Spleen (tissue), 11 donors: ENCODE measurements at regions not wholly inside any gene's neighbourhood (a gene's known extent, or its start where the extent isn't known, plus 50 kb on each side); places are given as distances from the start of the nearest gene placed in this dataset.

ENCODE experiments used
- DNase-seq: peaks from one replicate; pipeline ENCODE4 v3.0.0-alpha.2; 2020
- H3K27ac ChIP-seq, 8 donors: fragments of 200-600 bp; sonication (generic) in 7 of 8; 1 replicate in 4 of 8; 2 replicates in 4 of 8; pipeline versions ENCODE4 v1.5.0 to v1.8.0; 2016 to 2021; ENCODE audit warnings: inconsistent platforms in 4 of 8, mild to moderate bottlenecking in 4 of 8, moderate library complexity in 1 of 8
- H3K27me3 ChIP-seq, 7 donors: fragments of 200-600 bp; sonication (generic) in 6 of 7; replicated peaks in 1 of 7; 1 replicate in 4 of 7; 2 replicates in 3 of 7; pipeline versions ENCODE4 v1.5.0 to v1.8.0; 2016 to 2021; ENCODE audit warnings: inconsistent platforms in 3 of 7, mild to moderate bottlenecking in 1 of 7
- H3K36me3 ChIP-seq, 6 donors: fragments of 200-600 bp; sonication (generic) in 5 of 6; 1 replicate in 4 of 6; 2 replicates in 2 of 6; pipeline versions ENCODE4 v1.5.0 to v1.8.0; 2016 to 2021; ENCODE audit warnings: inconsistent platforms in 2 of 6
- H3K4me1 ChIP-seq, 6 donors: fragments of 200-600 bp; sonication (generic) in 5 of 6; 1 replicate in 3 of 6; 2 replicates in 3 of 6; pipeline versions ENCODE4 v1.5.0 to v1.8.0; 2016 to 2021; ENCODE audit warnings: inconsistent platforms in 3 of 6
- H3K4me3 ChIP-seq, 8 donors: fragments of 200-600 bp; sonication (generic) in 7 of 8; 1 replicate in 4 of 8; 2 replicates in 4 of 8; pipeline versions ENCODE4 v1.5.0 to v1.8.0; 2016 to 2021; ENCODE audit warnings: inconsistent platforms in 4 of 8, mild to moderate bottlenecking in 4 of 8, moderate library complexity in 2 of 8
- H3K9me3 ChIP-seq, 8 donors: fragments of 200-600 bp; sonication (generic) in 7 of 8; 1 replicate in 4 of 8; 2 replicates in 4 of 8; pipeline versions ENCODE4 v1.5.0 to v1.8.0; 2016 to 2021; ENCODE audit warnings: inconsistent platforms in 4 of 8
- POLR2A ChIP-seq, 3 donors: fragments of 450-650 bp; IDR thresholded peaks; one replicate each; pipeline ENCODE4 v1.5.1; 2017; ENCODE audit warnings: antibody characterized with exemption in 3 of 3, mild to moderate bottlenecking in 1 of 3
- POLR2AphosphoS5 ChIP-seq, 3 donors: sonication (generic); formaldehyde crosslinking; IDR thresholded peaks; one replicate each; pipeline ENCODE4 v1.5.1; 2017; ENCODE audit warnings: antibody characterized with exemption in 3 of 3
- WGBS, 5 donors: extraction: QIAGEN DNeasy Blood & Tissue Kit in 3 of 5; methylation state at CpG; one replicate each; pipeline versions ENCODE4 v1.1.5 to v1.1.7; 2013 to 2018; 5-methylcytosine and 5-hydroxymethylcytosine counted together
- intact Hi-C: fragments of 100-400 bp; cut with DNase I; formaldehyde crosslinking; loops from one replicate; pipeline ENCODE4 v1.15.0; 2023; ENCODE audit warnings: low total_unique reads
- TF ChIP-seq, protein P1 (sequence below), 11 experiments: fragments of 200-600 bp in 7 of 11; fragments of 450-650 bp in 4 of 11; sonication (generic) in 4 of 11; IDR thresholded peaks in 8 of 11; conservative IDR thresholded peaks in 3 of 11; 1 replicate in 7 of 11; 2 replicates in 4 of 11; pipeline versions ENCODE4 v1.4.0 to v1.8.0; 2016 to 2021; ENCODE audit warnings: antibody characterized with exemption in 11 of 11, inconsistent platforms in 4 of 11, mild to moderate bottlenecking in 1 of 11
- donor health status: healthy with polysubstance abuse.
- donor health status: DM: no; HTN: no; CAD: no; lungs with moderate emphysema.
- donor health status: DM: no; HTN: no; CAD: no.
- donor health status: Bipolar disorder and iron deficiency.
- donor health status: healthy.
- donor health status: DM: no; HTN: no; CAD: no.
- donor health status: DM: yes; HTN: yes; CAD: no.

DNA sequence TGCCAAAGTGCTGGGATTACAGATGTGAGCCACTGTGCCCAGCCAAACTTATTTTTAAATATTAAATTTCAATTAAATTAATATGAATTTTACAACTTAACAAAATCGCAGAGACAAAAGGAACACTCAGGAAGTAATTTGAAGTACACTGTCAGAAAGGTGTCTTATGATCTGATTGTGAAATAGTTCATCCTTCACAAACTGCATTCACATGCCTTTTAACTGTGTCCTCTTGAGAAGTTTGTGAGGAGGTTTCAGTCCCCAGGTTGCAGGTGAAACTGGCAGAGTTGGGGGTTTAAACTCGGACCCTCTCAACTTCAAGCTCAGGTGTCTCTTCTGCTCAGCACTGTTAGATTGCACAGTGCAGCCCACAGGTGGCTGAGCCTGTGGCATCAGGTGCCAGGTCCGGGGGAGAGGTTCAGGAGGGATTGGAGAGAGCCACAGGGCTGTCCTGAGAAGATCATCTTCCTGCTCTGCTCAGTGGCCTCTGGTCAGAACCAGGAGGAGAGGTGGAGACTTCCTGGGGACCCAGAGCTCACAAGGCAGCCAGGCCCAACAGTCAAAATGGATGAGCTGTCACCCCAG, 152.3 kb upstream of the RAB4A start:
- peaks cover 0 to 13% (median 2%) of the 10 kb centered on the region in 6 donors for H3K4me1 ChIP-seq
- intact Hi-C loops, result no loop called here
- no peak overlapping the region for H3K4me3 ChIP-seq
- H3K27me3 ChIP-seq, result peaks cover 0 to 5% (median 0%) of the 10 kb centered on the region in 7 donors
- DNase-seq, result no peak
- H3K36me3 ChIP-seq, result no peaks in the 10 kb centered on the region
- H3K27ac ChIP-seq, result no peak overlapping the region
- H3K9me3 ChIP-seq, result peaks cover 0 to 6% (median 0%) of the 10 kb centered on the region in 8 donors
- TF ChIP-seq, protein P1, sequence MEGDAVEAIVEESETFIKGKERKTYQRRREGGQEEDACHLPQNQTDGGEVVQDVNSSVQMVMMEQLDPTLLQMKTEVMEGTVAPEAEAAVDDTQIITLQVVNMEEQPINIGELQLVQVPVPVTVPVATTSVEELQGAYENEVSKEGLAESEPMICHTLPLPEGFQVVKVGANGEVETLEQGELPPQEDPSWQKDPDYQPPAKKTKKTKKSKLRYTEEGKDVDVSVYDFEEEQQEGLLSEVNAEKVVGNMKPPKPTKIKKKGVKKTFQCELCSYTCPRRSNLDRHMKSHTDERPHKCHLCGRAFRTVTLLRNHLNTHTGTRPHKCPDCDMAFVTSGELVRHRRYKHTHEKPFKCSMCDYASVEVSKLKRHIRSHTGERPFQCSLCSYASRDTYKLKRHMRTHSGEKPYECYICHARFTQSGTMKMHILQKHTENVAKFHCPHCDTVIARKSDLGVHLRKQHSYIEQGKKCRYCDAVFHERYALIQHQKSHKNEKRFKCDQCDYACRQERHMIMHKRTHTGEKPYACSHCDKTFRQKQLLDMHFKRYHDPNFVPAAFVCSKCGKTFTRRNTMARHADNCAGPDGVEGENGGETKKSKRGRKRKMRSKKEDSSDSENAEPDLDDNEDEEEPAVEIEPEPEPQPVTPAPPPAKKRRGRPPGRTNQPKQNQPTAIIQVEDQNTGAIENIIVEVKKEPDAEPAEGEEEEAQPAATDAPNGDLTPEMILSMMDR (IDR thresholded peaks at IDR 0.05 in 8 of 11, conservative IDR thresholded peaks at IDR 0.05 in 3 of 11), result no peak
- no peak for TF ChIP-seq POLR2A (IDR thresholded peaks at IDR 0.05)
- WGBS, 5 donors, result 78 to 93% (median 82%) methylated on average over 3 of the region's 3 CpGs

- WGBS, 5 donors, result 79 to 96% (median 90%) methylated on average over 6 of the region's 6 CpGs
- H3K4me1 ChIP-seq, result peaks cover 0 to 15% (median 2%) of the 10 kb centered on the region in 6 donors
- H3K36me3 ChIP-seq, result no peaks in the 10 kb centered on the region
- no peak for DNase-seq
- peaks cover 0 to 6% (median 0%) of the 10 kb centered on the region in 8 donors for H3K9me3 ChIP-seq
- intact Hi-C loops, result no loop called here
- no peak overlapping the region for H3K4me3 ChIP-seq
- H3K27ac ChIP-seq, result no peak overlapping the region
- no peak for TF ChIP-seq POLR2A (IDR thresholded peaks at IDR 0.05)
- TF ChIP-seq POLR2AphosphoS5 (IDR thresholded peaks at IDR 0.05), result no peak
- TF ChIP-seq, protein P1 (IDR thresholded peaks at IDR 0.05 in 8 of 11, conservative IDR thresholded peaks at IDR 0.05 in 3 of 11), result no peak
- peaks cover 0 to 5% (median 0%) of the 10 kb centered on the region in 7 donors for H3K27me3 ChIP-seq
These were observed 151.8 kb upstream of the RAB4A start for GRCh38 chr1:229119161-229119560.

GRCh38 chr1:229119876-229120275, 151.0 kb upstream of the RAB4A start:
- DNase-seq, result no peak
- intact Hi-C loops, result no loop called here
- Histone ChIP-seq H3K4me1 (peaks cover 0 to 15% (median 4%) of the 10 kb centered on the region in 6 donors), H3K36me3 (no peaks in the 10 kb centered on the region), H3K9me3 (peaks cover 0 to 6% (median 0%) of the 10 kb centered on the region in 8 donors), H3K4me3 (no peak overlapping the region), H3K27ac (no peak overlapping the region), H3K27me3 (peaks cover 0 to 5% (median 0%) of the 10 kb centered on the region in 7 donors)
- no peak for TF ChIP-seq POLR2A (IDR thresholded peaks at IDR 0.05)
- no peak for TF ChIP-seq POLR2AphosphoS5 (IDR thresholded peaks at IDR 0.05)
- WGBS, 5 donors, result 75 to 94% (median 87%) methylated on average over 8 of the region's 8 CpGs

DNA sequence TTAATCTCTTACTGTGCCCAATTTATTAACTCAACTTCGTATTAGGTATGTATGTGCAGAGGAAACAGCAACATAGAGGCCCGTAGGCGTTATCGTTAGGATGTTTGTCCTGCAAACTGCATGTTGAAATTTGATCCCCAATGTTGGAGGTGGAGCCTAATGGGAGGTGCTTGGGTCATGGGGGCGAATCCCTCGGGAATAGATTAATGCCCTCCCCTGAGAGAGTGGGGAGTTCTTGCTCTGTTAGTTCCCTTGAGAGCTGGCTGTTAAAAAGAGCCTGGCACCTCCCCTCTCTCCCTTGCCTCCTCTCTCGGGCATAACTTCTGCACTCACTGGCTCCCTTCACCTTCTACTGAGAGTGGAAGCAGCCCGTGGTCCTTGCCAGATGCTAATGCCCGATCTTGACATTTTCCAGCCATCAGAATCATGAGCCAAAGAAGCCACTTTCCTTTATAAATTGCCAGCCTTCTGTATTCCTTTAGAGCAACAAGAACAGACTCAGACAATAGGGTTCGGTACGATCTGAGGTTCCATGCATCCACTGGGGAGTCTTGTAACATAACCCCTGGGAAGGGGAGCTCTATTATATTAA, 149.0 kb upstream of the RAB4A start:
- no peak overlapping the region for H3K27ac ChIP-seq
- TF ChIP-seq, protein P1 (IDR thresholded peaks at IDR 0.05 in 8 of 11, conservative IDR thresholded peaks at IDR 0.05 in 3 of 11), result no peak
- TF ChIP-seq POLR2A (IDR thresholded peaks at IDR 0.05) (no peak), POLR2AphosphoS5 (IDR thresholded peaks at IDR 0.05) (no peak)
- H3K4me1 ChIP-seq, result peaks cover 0 to 15% (median 4%) of the 10 kb centered on the region in 6 donors
- peaks cover 0 to 5% (median 0%) of the 10 kb centered on the region in 7 donors for H3K27me3 ChIP-seq
- no peaks in the 10 kb centered on the region for H3K36me3 ChIP-seq
- 77 to 86% (median 83%) methylated on average over 11 of the region's 11 CpGs for WGBS, 5 donors
- no peak overlapping the region for H3K4me3 ChIP-seq
- intact Hi-C loops, result no loop called here
- H3K9me3 ChIP-seq, result peaks cover 0 to 6% (median 0%) of the 10 kb centered on the region in 8 donors
- DNase-seq, result no peak
